Vagina (tissue), 2 donors: ENCODE measurements at regions not wholly inside any gene's neighbourhood (a gene's known extent, or its start where the extent isn't known, plus 50 kb on each side); places are given as distances from the start of the nearest gene placed in this dataset.

Experiments
- DNase-seq, 2 donors: peaks; one replicate each; pipeline ENCODE4 v3.0.0-alpha.2; 2017; ENCODE audit errors: extremely low spot score in 2 of 2
- H3K27ac ChIP-seq: fragments of 200-600 bp; sonication (generic); one replicate; pipeline ENCODE4 v1.5.1; 2019
- H3K27me3 ChIP-seq: fragments of 200-600 bp; sonication (generic); one replicate; pipeline ENCODE4 v1.5.1; 2019
- H3K36me3 ChIP-seq, 2 donors: fragments of 200-600 bp; sonication (generic); one replicate each; pipeline ENCODE4 v1.5.1; 2017 to 2019
- H3K4me1 ChIP-seq: fragments of 200-600 bp; sonication (generic); one replicate; pipeline ENCODE4 v1.5.1; 2019
- H3K4me3 ChIP-seq, 2 donors: fragments of 200-600 bp; sonication (generic); 1 replicate in 1 of 2; 2 replicates in 1 of 2; pipeline ENCODE4 v1.5.1; 2016 to 2019
- H3K9me3 ChIP-seq: fragments of 200-600 bp; sonication (generic); one replicate; pipeline ENCODE4 v1.5.1; 2019
- POLR2A ChIP-seq, 2 donors: fragments of 450-650 bp; IDR thresholded peaks; one replicate each; pipeline ENCODE4 v1.6.1; 2017; ENCODE audit warnings: antibody characterized with exemption in 2 of 2, mild to moderate bottlenecking in 2 of 2, moderate library complexity in 2 of 2
- POLR2AphosphoS5 ChIP-seq, 2 donors: sonication (generic); formaldehyde crosslinking; IDR thresholded peaks; one replicate each; pipeline ENCODE4 v1.9.0; 2017; ENCODE audit warnings: antibody characterized with exemption in 2 of 2, mild to moderate bottlenecking in 2 of 2, low read depth in 1 of 2; ENCODE audit not compliant: insufficient read depth in 1 of 2
- intact Hi-C: fragments of 100-400 bp; cut with DNase I; formaldehyde crosslinking; loops from one replicate; pipeline ENCODE4 v1.15.1; 2023
- TF ChIP-seq, protein P1 (sequence below), 3 experiments: fragments of 450-650 bp in 2 of 3; fragments of 200-600 bp in 1 of 3; sonication (generic) in 1 of 3; IDR thresholded peaks; one replicate each; pipeline ENCODE4 v1.5.1; 2017 to 2019; ENCODE audit warnings: antibody characterized with exemption in 3 of 3, mild to moderate bottlenecking in 2 of 3, moderate library complexity in 2 of 3

DNA sequence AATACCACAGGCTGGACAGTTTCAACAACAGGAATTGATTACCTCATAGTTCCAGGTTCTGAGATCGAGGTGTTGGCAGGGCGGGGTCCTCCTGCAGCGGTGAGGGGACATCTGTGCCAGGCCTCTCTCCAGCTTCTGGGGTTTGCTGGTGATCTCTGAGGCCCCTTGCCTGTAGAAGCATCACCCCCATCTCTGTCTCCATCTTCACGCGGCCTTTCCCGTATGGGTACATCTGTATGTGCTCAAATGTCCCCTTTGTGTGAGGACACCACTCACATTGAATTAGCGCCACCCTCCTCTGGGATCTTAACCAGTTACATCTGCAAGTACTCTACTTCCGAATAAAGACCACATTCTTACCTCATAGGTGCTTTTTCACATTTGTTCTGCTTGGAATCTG is 1029.9 kb downstream of the BRD1 start:
- peak; percentile 16 to 71 for DNase-seq
- intact Hi-C loops = no loop called here
- Histone ChIP-seq H3K9me3 (no peaks in the 10 kb centered on the region), H3K36me3 (no peaks in the 10 kb centered on the region), H3K27ac (no peak overlapping the region), H3K4me3 (no peak overlapping the region), H3K4me1 (no peaks in the 10 kb centered on the region), H3K27me3 (no peaks in the 10 kb centered on the region)
- TF ChIP-seq, protein P1, sequence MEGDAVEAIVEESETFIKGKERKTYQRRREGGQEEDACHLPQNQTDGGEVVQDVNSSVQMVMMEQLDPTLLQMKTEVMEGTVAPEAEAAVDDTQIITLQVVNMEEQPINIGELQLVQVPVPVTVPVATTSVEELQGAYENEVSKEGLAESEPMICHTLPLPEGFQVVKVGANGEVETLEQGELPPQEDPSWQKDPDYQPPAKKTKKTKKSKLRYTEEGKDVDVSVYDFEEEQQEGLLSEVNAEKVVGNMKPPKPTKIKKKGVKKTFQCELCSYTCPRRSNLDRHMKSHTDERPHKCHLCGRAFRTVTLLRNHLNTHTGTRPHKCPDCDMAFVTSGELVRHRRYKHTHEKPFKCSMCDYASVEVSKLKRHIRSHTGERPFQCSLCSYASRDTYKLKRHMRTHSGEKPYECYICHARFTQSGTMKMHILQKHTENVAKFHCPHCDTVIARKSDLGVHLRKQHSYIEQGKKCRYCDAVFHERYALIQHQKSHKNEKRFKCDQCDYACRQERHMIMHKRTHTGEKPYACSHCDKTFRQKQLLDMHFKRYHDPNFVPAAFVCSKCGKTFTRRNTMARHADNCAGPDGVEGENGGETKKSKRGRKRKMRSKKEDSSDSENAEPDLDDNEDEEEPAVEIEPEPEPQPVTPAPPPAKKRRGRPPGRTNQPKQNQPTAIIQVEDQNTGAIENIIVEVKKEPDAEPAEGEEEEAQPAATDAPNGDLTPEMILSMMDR (IDR thresholded peaks at IDR 0.05) = no peak
- TF ChIP-seq POLR2AphosphoS5 (IDR thresholded peaks at IDR 0.05; ENCODE audit: insufficient read depth in 1 of 2, low read depth in 1 of 2) (no peak), POLR2A (IDR thresholded peaks at IDR 0.05) (no peak)

DNA sequence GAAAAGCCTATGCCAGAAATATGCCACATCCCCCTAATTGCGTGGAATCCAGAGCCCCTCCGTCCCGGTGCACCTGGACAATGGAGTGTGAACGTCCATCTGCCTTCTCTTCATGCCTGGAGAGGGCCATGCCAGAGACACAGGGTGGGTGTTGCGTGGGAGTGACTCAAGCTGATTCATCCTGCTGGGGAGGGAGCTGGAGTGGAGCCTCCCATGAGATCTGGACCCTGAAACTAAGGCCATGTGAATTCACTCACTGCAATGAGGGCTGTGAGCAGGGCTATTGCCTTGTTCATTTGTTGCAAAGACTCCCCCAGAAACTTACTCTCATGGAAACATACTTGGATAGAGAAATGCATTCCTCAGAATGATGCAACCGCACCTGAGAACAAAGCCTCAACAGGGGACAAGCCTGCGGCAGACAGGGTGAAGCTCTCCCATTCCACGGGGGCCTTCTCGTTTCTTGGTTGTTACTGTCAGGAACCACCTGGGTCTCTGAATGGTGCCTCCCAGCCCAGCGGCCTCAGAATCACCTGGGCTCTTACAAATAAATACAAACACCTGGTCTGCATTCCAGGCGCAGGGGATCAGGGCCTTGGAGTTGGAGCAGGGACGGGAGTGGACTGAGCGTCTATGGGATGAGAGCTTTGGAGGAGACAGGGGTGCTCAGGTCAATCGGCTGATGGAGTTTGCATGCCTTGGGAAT is 1031.2 kb downstream of the BRD1 start:
- Histone ChIP-seq H3K4me3 (no peak overlapping the region), H3K27ac (no peak overlapping the region), H3K36me3 (no peaks in the 10 kb centered on the region), H3K9me3 (no peaks in the 10 kb centered on the region), H3K27me3 (no peaks in the 10 kb centered on the region), H3K4me1 (no peaks in the 10 kb centered on the region)
- intact Hi-C loops = no loop called here
- TF ChIP-seq POLR2AphosphoS5 (IDR thresholded peaks at IDR 0.05; ENCODE audit: insufficient read depth in 1 of 2, low read depth in 1 of 2) (no peak), POLR2A (IDR thresholded peaks at IDR 0.05) (no peak)
- TF ChIP-seq, protein P1 (IDR thresholded peaks at IDR 0.05) = no peak
- peak; percentile 49 to 85 for DNase-seq

DNA sequence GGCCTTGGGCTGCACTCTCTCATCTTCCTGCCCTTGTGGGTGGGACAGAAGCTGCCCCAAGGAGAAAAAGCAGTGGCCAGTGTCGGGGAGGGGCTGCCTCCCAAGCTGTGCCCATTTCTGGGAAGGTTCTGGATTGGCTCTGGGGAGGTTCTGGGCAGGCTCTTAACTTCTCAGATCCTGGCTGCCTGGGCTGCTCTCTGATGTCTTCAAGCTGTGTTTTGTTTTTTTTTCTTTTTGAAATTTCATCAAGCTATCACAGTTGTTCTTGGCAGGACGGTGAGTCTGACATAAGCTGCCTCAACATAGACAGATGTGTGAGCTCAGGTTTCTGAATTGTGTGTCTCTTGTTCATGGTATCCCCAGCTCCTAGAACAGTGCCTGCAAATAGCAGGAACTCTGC is 1032.0 kb downstream of the BRD1 start:
- no peaks in the 10 kb centered on the region for H3K27me3 ChIP-seq
- H3K36me3 ChIP-seq = no peaks in the 10 kb centered on the region
- no peaks in the 10 kb centered on the region for H3K9me3 ChIP-seq
- H3K4me1 ChIP-seq = no peaks in the 10 kb centered on the region
- H3K4me3 ChIP-seq = no peak overlapping the region
- intact Hi-C loops = no loop called here
- no peak for TF ChIP-seq POLR2A (IDR thresholded peaks at IDR 0.05)
- no peak for TF ChIP-seq POLR2AphosphoS5 (IDR thresholded peaks at IDR 0.05; ENCODE audit: insufficient read depth in 1 of 2, low read depth in 1 of 2)
- TF ChIP-seq, protein P1 (IDR thresholded peaks at IDR 0.05) = no peak
- peak in 1 of 2 donors; percentile 25 for DNase-seq
- H3K27ac ChIP-seq = no peak overlapping the region

DNA sequence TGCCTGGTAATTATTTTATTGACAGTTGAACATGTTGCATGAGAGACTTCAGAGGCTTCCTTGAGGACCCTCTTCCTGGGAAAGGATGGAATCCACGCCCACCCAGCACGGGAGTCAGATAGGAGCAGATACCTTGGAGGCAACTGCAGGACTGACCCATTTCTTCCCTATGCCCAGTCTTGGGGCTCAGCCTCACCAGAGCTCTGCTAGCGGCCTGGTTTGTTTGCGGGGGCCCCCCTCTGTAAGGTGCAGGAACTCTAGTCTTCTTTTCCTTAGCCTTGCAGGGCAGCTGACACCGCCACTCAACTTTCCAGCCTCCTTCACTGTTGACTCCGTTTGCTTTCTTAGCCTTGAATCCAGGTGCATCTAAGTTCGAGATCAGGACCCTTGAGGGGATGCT is 1032.8 kb downstream of the BRD1 start:
- TF ChIP-seq, protein P1 (IDR thresholded peaks at IDR 0.05) = no peak
- TF ChIP-seq POLR2AphosphoS5 (IDR thresholded peaks at IDR 0.05; ENCODE audit: insufficient read depth in 1 of 2, low read depth in 1 of 2) (no peak), POLR2A (IDR thresholded peaks at IDR 0.05) (no peak)
- no peak overlapping the region for H3K27ac ChIP-seq
- no peaks in the 10 kb centered on the region for H3K4me1 ChIP-seq
- H3K36me3 ChIP-seq = no peaks in the 10 kb centered on the region
- no peak overlapping the region for H3K4me3 ChIP-seq
- H3K9me3 ChIP-seq = no peaks in the 10 kb centered on the region
- intact Hi-C loops = no loop called here
- H3K27me3 ChIP-seq = no peaks in the 10 kb centered on the region
- peak in 1 of 2 donors; percentile 27 for DNase-seq

DNA sequence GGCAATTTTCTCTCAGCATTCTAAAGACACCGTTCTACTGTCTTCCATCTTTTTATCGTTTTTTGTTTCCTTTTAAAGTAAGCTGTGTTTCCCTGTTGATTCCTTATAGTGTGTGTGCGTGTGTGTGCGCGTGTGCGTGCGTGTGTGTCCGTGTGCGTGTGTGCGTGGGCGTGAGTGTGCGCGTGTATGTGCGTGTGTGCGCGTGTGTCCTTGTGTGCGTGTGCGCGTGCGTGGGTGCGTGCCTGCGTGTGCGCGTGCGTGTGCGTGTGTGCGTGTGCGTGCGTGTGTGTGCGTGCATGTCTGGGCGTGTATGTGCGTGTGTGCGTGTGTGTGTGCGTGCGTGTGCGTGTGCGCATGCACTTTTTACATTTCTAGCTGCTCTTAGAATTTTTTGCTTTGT is 1033.7 kb downstream of the BRD1 start:
- no peak for DNase-seq
- H3K4me3 ChIP-seq = no peak overlapping the region
- H3K9me3 ChIP-seq = no peaks in the 10 kb centered on the region
- H3K36me3 ChIP-seq = no peaks in the 10 kb centered on the region
- no peak overlapping the region for H3K27ac ChIP-seq
- H3K4me1 ChIP-seq = no peaks in the 10 kb centered on the region
- TF ChIP-seq POLR2AphosphoS5 (IDR thresholded peaks at IDR 0.05; ENCODE audit: insufficient read depth in 1 of 2, low read depth in 1 of 2) (no peak), POLR2A (IDR thresholded peaks at IDR 0.05) (no peak)
- TF ChIP-seq, protein P1 (IDR thresholded peaks at IDR 0.05) = no peak
- intact Hi-C loops = no loop called here
- H3K27me3 ChIP-seq = no peaks in the 10 kb centered on the region
